Adrenal gland (tissue), 9 donors: ENCODE measurements at regions not wholly inside any gene's neighbourhood (a gene's known extent, or its start where the extent isn't known, plus 50 kb on each side); places are given as distances from the start of the nearest gene placed in this dataset.

ENCODE experiments used
- DNase-seq, 7 donors: peaks; one replicate each; pipeline ENCODE4 v3.0.0-alpha.2; 2019 to 2020
- H3K27ac ChIP-seq, 5 donors: fragments of 200-600 bp; sonication (generic) in 4 of 5; 1 replicate in 3 of 5; 2 replicates in 2 of 5; pipeline versions ENCODE4 v1.5.1 to v1.8.0; 2016 to 2020; ENCODE audit warnings: mild to moderate bottlenecking in 1 of 5
- H3K27me3 ChIP-seq: fragments of 200-600 bp; 2 replicates; pipeline ENCODE4 v1.8.0; 2021
- H3K36me3 ChIP-seq, 2 donors: fragments of 200-600 bp; replicated peaks in 1 of 2; 1 replicate in 1 of 2; 2 replicates in 1 of 2; pipeline versions ENCODE4 v1.5.1 to v1.8.0; 2018 to 2022
- H3K4me1 ChIP-seq, 2 donors: fragments of 200-600 bp; replicated peaks in 1 of 2; 1 replicate in 1 of 2; 2 replicates in 1 of 2; pipeline versions ENCODE4 v1.5.1 to v1.8.0; 2018 to 2021
- H3K4me3 ChIP-seq, 4 donors: fragments of 200-600 bp; sonication (generic) in 3 of 4; one replicate each; pipeline ENCODE4 v1.5.1; 2016 to 2018
- H3K9me3 ChIP-seq, 3 donors: fragments of 200-600 bp; sonication (generic) in 1 of 3; replicated peaks in 1 of 3; 1 replicate in 2 of 3; 2 replicates in 1 of 3; pipeline versions ENCODE4 v1.5.1 to v1.8.0; 2016 to 2021
- POLR2A ChIP-seq, 2 donors: fragments of 450-650 bp; IDR thresholded peaks; one replicate each; pipeline ENCODE4 v1.6.1; 2017; ENCODE audit warnings: antibody characterized with exemption in 2 of 2, mild to moderate bottlenecking in 2 of 2, moderate library complexity in 1 of 2
- WGBS, 4 donors: extraction: QIAGEN DNeasy Blood & Tissue Kit in 2 of 4; methylation state at CpG; one replicate each; pipeline versions ENCODE4 v1.1.5 to v1.1.7; 2013 to 2017; 5-methylcytosine and 5-hydroxymethylcytosine counted together
- intact Hi-C, 2 donors: fragments of 100-400 bp; cut with DNase I; formaldehyde crosslinking; loops; one replicate each; pipeline versions ENCODE4 v1.14.1 to v1.15.0; 2022 to 2023
- TF ChIP-seq, protein P1 (sequence below), 6 experiments: fragments of 450-650 bp in 4 of 6; fragments of 200-600 bp in 2 of 6; sonication (generic) in 1 of 6; IDR thresholded peaks; 1 replicate in 5 of 6; 2 replicates in 1 of 6; pipeline versions ENCODE4 v1.5.1 to v1.8.0; 2016 to 2021; ENCODE audit warnings: antibody characterized with exemption in 6 of 6, mild to moderate bottlenecking in 2 of 6, moderate library complexity in 1 of 6
- donor health status: healthy with polysubstance abuse.
- donor health status: Bipolar disorder and iron deficiency.
- donor health status: DM: yes; HTN: yes; CAD: no.
- donor health status: DM: no; HTN: no; CAD: no.
- donor health status: DM: no; HTN: no; CAD: no.

DNA sequence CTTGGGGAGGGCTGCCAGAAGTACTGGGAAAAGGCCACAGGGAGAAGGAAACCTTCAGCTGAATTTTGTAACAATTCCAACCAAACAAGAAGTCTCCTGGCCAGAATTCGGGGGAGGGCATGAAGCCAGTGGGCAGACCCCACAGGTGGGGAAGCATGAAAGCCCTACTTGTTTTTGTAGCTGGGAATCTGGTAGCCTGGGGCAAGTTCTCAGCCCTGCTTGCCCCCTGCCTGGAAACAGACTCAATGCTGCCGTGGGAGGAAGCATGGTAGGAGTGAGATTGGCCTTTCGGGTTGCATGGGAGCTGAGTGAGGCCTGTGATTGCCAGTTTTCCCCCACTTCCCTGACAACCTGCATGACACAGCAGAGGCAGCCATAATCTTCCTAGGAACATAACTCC, 259.2 kb upstream of the RMST start:
- Histone ChIP-seq H3K4me3 (no peak overlapping the region), H3K27ac (no peak overlapping the region), H3K4me1 (no peaks in the 10 kb centered on the region), H3K27me3 (no peaks in the 10 kb centered on the region), H3K9me3 (no peaks in the 10 kb centered on the region), H3K36me3 (no peaks in the 10 kb centered on the region)
- intact Hi-C loops = no loop called here
- no peak for TF ChIP-seq POLR2A (IDR thresholded peaks at IDR 0.05)
- TF ChIP-seq, protein P1, sequence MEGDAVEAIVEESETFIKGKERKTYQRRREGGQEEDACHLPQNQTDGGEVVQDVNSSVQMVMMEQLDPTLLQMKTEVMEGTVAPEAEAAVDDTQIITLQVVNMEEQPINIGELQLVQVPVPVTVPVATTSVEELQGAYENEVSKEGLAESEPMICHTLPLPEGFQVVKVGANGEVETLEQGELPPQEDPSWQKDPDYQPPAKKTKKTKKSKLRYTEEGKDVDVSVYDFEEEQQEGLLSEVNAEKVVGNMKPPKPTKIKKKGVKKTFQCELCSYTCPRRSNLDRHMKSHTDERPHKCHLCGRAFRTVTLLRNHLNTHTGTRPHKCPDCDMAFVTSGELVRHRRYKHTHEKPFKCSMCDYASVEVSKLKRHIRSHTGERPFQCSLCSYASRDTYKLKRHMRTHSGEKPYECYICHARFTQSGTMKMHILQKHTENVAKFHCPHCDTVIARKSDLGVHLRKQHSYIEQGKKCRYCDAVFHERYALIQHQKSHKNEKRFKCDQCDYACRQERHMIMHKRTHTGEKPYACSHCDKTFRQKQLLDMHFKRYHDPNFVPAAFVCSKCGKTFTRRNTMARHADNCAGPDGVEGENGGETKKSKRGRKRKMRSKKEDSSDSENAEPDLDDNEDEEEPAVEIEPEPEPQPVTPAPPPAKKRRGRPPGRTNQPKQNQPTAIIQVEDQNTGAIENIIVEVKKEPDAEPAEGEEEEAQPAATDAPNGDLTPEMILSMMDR (IDR thresholded peaks at IDR 0.05) = no peak
- DNase-seq = no peak
- WGBS, 4 donors = 58 to 83% (median 74%) methylated on average over 2 to 3 of the region's 3 CpGs

DNA sequence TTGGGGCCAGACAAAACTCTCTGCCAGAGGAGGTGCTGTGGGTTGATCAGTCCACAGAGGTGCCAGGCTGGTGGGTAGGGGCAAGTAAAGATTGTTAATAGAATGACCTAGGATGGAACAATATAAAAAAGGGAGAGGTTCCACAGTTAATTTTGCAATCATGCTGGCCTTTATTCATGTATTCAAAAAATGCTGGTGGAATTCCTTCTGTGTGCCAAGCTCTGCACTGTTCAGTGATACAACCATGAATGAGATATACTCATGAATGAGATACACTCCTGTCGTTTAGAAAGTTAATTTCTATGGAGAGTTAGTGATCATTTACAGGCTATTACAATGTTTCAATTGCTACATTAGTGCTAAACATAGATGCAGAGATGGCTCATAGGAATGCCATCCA, 252.6 kb upstream of the RMST start:
- WGBS, 4 donors = 39 to 48% (median 45%) methylated on average over 1 of the region's 1 CpG
- H3K4me3 ChIP-seq = no peak overlapping the region
- DNase-seq = no peak
- no peaks in the 10 kb centered on the region for H3K9me3 ChIP-seq
- no peak for TF ChIP-seq POLR2A (IDR thresholded peaks at IDR 0.05)
- TF ChIP-seq, protein P1 (IDR thresholded peaks at IDR 0.05) = no peak
- H3K27me3 ChIP-seq = no peaks in the 10 kb centered on the region
- H3K4me1 ChIP-seq = no peaks in the 10 kb centered on the region
- H3K27ac ChIP-seq = no peak overlapping the region
- intact Hi-C loops = no loop called here
- no peaks in the 10 kb centered on the region for H3K36me3 ChIP-seq

DNA sequence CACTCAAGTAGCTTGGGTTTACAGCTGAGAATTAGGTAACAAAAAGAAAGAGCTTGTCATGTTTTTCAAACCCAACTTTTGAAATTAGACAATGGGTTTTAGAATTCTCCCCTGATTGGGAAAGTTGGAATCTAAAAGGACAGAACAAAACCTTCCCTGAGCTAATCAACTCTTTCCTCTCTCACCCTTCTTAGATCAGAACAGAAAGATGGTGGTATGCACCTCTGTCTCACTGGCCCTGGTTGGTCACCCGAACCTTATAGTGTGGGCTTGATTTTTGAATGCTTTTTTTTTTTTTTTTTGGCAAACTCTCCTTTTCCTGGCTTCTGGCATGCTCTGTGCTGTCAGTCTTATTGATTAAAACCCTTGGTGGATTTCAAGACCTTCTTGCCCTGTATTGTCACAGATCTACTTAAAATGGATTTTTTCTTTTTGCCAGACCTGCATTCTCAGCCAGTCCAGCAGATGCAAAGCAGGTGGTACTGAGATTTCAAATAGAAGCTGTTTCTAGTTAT, 251.1 kb upstream of the RMST start:
- 38 to 56% (median 43%) methylated on average over 1 of the region's 1 CpG for WGBS, 4 donors
- Histone ChIP-seq H3K4me1 (no peaks in the 10 kb centered on the region), H3K36me3 (no peaks in the 10 kb centered on the region), H3K27me3 (no peaks in the 10 kb centered on the region), H3K27ac (no peak overlapping the region), H3K9me3 (no peaks in the 10 kb centered on the region), H3K4me3 (no peak overlapping the region)
- TF ChIP-seq, protein P1 (IDR thresholded peaks at IDR 0.05) = no peak
- no peak for TF ChIP-seq POLR2A (IDR thresholded peaks at IDR 0.05)
- intact Hi-C loops = no loop called here
- no peak for DNase-seq

DNA sequence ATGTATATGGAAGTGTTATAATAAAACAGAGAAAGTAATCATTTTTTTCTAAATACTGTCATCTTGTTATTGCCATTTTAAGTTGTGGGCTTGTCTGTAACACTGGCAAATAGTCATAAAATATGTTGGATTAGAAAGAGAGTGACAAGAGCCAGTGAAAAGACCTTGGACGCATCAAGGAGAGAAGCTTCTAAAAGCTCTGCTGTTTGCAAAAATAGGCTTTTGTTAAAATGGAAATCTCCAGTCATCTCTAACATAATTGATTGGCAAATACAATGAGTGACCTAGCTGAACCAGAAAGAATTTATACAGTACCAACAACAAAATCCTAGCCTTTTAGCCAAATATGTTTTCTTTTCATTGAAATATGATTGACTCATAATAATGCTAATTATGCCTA, 245.8 kb upstream of the RMST start:
- Histone ChIP-seq H3K4me1 (peaks cover 0 to 4% of the 10 kb centered on the region in 2 donors), H3K36me3 (no peaks in the 10 kb centered on the region), H3K9me3 (no peaks in the 10 kb centered on the region), H3K27me3 (no peaks in the 10 kb centered on the region), H3K27ac (no peak overlapping the region), H3K4me3 (no peak overlapping the region)
- intact Hi-C loops = no loop called here
- DNase-seq = no peak
- 29 to 36% (median 33%) methylated on average over 1 of the region's 1 CpG for WGBS, 4 donors
- TF ChIP-seq, protein P1 (IDR thresholded peaks at IDR 0.05) = no peak
- TF ChIP-seq POLR2A (IDR thresholded peaks at IDR 0.05) = no peak
